DOHH2 (cell line): ENCODE measurements at regions not wholly inside any gene's neighbourhood (a gene's known extent, or its start where the extent isn't known, plus 50 kb on each side); places are given as distances from the start of the nearest gene placed in this dataset.
"Not testable (repeated sequence)": the region's sequence is repeated elsewhere in the genome, so short reads cannot be mapped to it uniquely, and the experiment has no call there.

Source experiments
- H3F3A ChIP-seq: fragments of 200-600 bp; sonication (generic), shearing (Covaris generic); 2 replicates; pipeline ENCODE4 v1.6.0; 2016; ENCODE audit warnings: antibody characterized with exemption, mild to moderate bottlenecking; ENCODE audit not compliant: control insufficient read depth, insufficient read depth
- H3K27ac ChIP-seq: fragments of 200-600 bp; sonication (generic); 2 replicates; pipeline ENCODE4 v1.5.1; 2014; ENCODE audit warnings: low read depth, mild to moderate bottlenecking, low read length, moderate library complexity
- H3K27me3 ChIP-seq: fragments of 200-600 bp; sonication (generic); 2 replicates; pipeline ENCODE4 v1.6.1; 2014; ENCODE audit warnings: mild to moderate bottlenecking, low read length, mixed read lengths; ENCODE audit not compliant: control insufficient read depth
- H3K36me3 ChIP-seq: fragments of 200-600 bp; sonication (generic); 2 replicates; pipeline ENCODE4 v1.6.1; 2014; ENCODE audit warnings: mild to moderate bottlenecking, low read length, moderate library complexity, mixed read lengths; ENCODE audit not compliant: control insufficient read depth
- H3K4me1 ChIP-seq: fragments of 200-600 bp; sonication (generic); 2 replicates; pipeline ENCODE4 v1.6.1; 2014; ENCODE audit warnings: mild to moderate bottlenecking, low read length, mixed read lengths; ENCODE audit not compliant: control insufficient read depth
- H3K4me2 ChIP-seq: fragments of 200-600 bp; sonication (generic); 2 replicates; pipeline ENCODE4 v1.6.0; 2014; ENCODE audit warnings: mild to moderate bottlenecking, low read length, moderate library complexity
- H3K4me3 ChIP-seq: fragments of 200-600 bp; sonication (generic); 2 replicates; pipeline ENCODE4 v1.5.1; 2014; ENCODE audit warnings: mild to moderate bottlenecking, low read length, mixed read lengths
- H3K79me2 ChIP-seq: fragments of 200-600 bp; sonication (generic); 2 replicates; pipeline ENCODE4 v1.6.1; 2014; ENCODE audit warnings: mild to moderate bottlenecking, low read length, mixed read lengths; ENCODE audit not compliant: control insufficient read depth
- H3K9me2 ChIP-seq: fragments of 200-600 bp; sonication (generic); replicated peaks from 2 replicates; pipeline ENCODE4 v1.6.1; 2014; ENCODE audit warnings: mild to moderate bottlenecking, low read length, mixed read lengths; ENCODE audit not compliant: control insufficient read depth
- H3K9me3 ChIP-seq: fragments of 200-600 bp; sonication (generic); 2 replicates; pipeline ENCODE4 v1.6.1; 2014; ENCODE audit warnings: antibody characterized with exemption, low read length, mixed read lengths; ENCODE audit not compliant: control insufficient read depth, insufficient read depth
- H4K20me1 ChIP-seq: fragments of 200-600 bp; sonication (generic); 2 replicates; pipeline ENCODE4 v1.6.0; 2014; ENCODE audit warnings: low read depth, mild to moderate bottlenecking, antibody characterized with exemption, low read length, moderate library complexity; ENCODE audit not compliant: control insufficient read depth, insufficient read depth
- EZH2phosphoT487 ChIP-seq: fragments of 200-600 bp; sonication (generic); IDR thresholded peaks from 2 replicates; pipeline ENCODE4 v1.6.1; 2017; ENCODE audit warnings: borderline replicate concordance, mild to moderate bottlenecking, antibody characterized with exemption, low read length, moderate library complexity, mixed read lengths
- TF ChIP-seq, protein P1 (sequence below): fragments of 200-600 bp; sonication (generic); IDR thresholded peaks from one replicate; pipeline ENCODE4 v1.5.1; 2014; ENCODE audit warnings: antibody characterized with exemption, mild to moderate bottlenecking, low read depth, low read length; ENCODE audit not compliant: poor library complexity, severe bottlenecking

DNA sequence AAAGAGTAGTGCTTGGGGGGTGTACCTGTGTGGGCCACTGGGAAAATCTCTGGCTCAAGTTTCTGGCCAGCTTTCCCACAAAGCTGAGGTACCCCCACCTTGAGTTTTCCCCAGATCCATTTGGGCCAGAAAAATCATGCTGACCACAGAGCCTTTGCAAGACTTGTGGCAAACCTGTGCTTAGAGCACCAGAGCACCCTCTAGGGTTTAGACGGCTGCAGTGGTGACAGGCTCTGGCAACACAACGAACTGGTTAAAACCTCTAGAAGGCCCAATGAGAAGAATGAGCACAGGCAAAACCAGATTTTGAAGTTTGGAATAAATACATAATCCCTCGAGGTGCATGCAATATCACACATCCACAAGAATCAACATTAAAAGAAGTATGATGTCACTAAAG, 290.7 kb upstream of the FOLH1 start:
- H3F3A ChIP-seq, result no peaks in the 10 kb centered on the region
- no peaks in the 10 kb centered on the region for H3K9me3 ChIP-seq
- no peaks in the 10 kb centered on the region for H3K4me1 ChIP-seq
- H3K79me2 ChIP-seq, result no peaks in the 10 kb centered on the region
- H3K36me3 ChIP-seq, result no peaks in the 10 kb centered on the region
- TF ChIP-seq, protein P1, sequence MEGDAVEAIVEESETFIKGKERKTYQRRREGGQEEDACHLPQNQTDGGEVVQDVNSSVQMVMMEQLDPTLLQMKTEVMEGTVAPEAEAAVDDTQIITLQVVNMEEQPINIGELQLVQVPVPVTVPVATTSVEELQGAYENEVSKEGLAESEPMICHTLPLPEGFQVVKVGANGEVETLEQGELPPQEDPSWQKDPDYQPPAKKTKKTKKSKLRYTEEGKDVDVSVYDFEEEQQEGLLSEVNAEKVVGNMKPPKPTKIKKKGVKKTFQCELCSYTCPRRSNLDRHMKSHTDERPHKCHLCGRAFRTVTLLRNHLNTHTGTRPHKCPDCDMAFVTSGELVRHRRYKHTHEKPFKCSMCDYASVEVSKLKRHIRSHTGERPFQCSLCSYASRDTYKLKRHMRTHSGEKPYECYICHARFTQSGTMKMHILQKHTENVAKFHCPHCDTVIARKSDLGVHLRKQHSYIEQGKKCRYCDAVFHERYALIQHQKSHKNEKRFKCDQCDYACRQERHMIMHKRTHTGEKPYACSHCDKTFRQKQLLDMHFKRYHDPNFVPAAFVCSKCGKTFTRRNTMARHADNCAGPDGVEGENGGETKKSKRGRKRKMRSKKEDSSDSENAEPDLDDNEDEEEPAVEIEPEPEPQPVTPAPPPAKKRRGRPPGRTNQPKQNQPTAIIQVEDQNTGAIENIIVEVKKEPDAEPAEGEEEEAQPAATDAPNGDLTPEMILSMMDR, result no peak
- no peak for TF ChIP-seq EZH2phosphoT487
- H3K4me3 ChIP-seq, result no peak overlapping the region
- no peak overlapping the region for H3K4me2 ChIP-seq
- H3K27me3 ChIP-seq, result no peaks in the 10 kb centered on the region
- no peaks in the 10 kb centered on the region for H4K20me1 ChIP-seq
- H3K27ac ChIP-seq, result no peak overlapping the region
- H3K9me2 ChIP-seq, result no peaks in the 10 kb centered on the region

DNA sequence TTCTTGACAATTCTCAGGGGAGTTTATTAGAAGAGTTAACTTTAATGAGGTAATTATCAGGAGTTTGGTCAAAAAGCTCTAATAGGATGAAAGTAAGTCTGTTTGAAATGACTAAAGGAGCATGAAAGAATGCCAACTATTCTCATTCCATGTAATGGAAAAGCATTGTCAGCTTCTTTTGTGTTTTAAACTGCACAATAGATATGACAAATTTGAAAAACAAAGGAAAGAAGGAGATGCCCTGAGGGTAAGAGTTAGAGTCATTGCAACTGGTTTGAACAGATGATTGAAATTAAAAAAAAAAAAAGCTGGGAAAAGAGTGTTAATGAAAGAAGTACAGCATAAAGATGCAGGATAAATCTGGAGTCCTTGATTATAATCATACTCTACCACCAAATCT, 296.8 kb upstream of the FOLH1 start:
- Histone ChIP-seq H4K20me1 (no peaks in the 10 kb centered on the region), H3F3A (no peaks in the 10 kb centered on the region), H3K4me2 (no peak overlapping the region), H3K4me3 (no peak overlapping the region), H3K27me3 (no peaks in the 10 kb centered on the region), H3K79me2 (no peaks in the 10 kb centered on the region), H3K27ac (no peak overlapping the region), H3K4me1 (no peaks in the 10 kb centered on the region), H3K36me3 (no peaks in the 10 kb centered on the region), H3K9me3 (no peaks in the 10 kb centered on the region), H3K9me2 (no peaks in the 10 kb centered on the region)
- no peak for TF ChIP-seq EZH2phosphoT487
- TF ChIP-seq, protein P1, result no peak

DNA sequence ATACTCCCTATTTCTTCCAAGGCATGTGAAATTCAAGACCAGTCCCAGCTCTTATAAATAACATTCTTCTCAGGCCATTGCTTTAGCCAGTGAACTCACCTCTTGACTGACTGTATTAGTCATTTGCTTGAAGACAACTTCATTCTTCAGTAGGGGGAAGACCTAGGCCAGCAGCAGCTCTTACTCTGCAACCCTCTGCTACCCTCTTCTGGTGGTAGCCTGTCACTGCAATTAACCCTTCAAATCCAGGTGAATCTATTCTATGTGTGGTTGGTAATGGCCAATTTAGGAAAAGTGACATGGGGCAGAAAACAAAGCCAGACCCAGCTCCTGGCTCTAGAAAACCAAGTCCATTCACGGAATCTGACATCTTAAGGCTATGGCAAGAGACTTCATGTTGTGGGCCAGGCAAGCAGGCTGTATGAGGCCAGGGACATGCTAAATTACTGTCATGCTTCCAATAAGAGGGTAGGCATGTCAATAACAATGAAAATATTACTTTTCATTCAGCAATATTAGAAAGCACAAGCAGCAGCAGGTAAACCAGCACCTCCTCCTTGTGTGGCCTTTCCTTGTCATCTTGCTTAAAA, 317.9 kb upstream of the FOLH1 start:
- not testable (repeated sequence) for H3K9me2 ChIP-seq, H3K27me3 ChIP-seq, H3K9me3 ChIP-seq, H3K4me3 ChIP-seq, H4K20me1 ChIP-seq, H3F3A ChIP-seq, H3K4me1 ChIP-seq, H3K27ac ChIP-seq, H3K36me3 ChIP-seq, H3K79me2 ChIP-seq, H3K4me2 ChIP-seq
- TF ChIP-seq, protein P1, result peak; percentile 69
